HG03280 (cell line): ENCODE measurements at regions not wholly inside any gene's neighbourhood (a gene's known extent, or its start where the extent isn't known, plus 50 kb on each side); places are given as distances from the start of the nearest gene placed in this dataset.
A peak's percentile ranks its signal among the peaks of the same experiment; 100 is the strongest.

Experiments
- ATAC-seq: cut with Tn5 transposase; IDR thresholded peaks from one replicate; pipeline ENCODE4 v1.9.1; 2021; ENCODE audit warnings: mild to moderate bottlenecking, moderate library complexity; ENCODE audit not compliant: unreplicated experiment

- no peak for ATAC-seq
These were observed 124.0 kb upstream of the STT3B start for GRCh38 chr3:31408720-31409119.

GRCh38 chr3:31409389-31409788 lies 123.3 kb upstream of the STT3B start:
- no peak for ATAC-seq

GRCh38 chr3:31409866-31410265 lies 122.9 kb upstream of the STT3B start:
- no peak for ATAC-seq

GRCh38 chr3:31410411-31410810 lies 122.3 kb upstream of the STT3B start:
- no peak for ATAC-seq

DNA sequence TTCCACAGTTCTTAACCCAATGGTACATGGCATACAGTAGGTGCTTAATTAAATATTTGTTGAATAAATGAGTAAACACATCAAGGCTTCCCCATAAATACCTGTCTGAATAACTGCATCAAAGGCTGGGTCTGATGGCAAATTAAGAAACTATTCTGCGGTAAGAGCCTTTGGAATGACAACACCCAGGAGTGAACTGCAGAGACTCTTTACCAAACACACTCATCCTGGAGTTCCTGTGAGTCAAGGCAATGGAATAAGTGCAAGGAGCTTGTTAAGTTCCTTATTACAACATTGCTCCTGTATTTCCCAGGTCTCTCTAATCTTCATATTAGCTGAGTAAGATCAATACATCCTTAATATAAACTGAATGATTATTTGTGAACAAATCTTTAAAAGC lies 119.9 kb upstream of the STT3B start:
- ATAC-seq, result no peak

GRCh38 chr3:31413515-31413914 lies 119.2 kb upstream of the STT3B start:
- no peak for ATAC-seq

DNA sequence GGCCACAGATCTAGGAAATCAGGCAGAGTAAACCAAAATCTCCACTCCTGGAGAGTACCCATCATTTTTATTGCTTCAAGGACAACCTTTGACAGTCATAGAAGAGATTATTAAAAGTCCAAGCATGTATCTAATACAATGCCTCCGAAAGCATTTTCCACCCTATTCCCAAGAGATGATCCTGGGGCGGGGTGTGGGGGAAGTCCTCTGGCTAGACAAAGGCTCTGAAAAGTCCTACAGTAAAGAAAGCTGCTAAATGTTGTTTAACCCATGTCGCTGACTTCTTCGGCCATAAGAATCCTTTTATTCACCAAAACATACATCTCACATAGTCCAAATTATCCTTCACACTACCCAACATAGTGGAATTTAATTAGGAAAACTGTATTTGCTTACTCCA lies 115.7 kb upstream of the STT3B start:
- no peak for ATAC-seq

DNA sequence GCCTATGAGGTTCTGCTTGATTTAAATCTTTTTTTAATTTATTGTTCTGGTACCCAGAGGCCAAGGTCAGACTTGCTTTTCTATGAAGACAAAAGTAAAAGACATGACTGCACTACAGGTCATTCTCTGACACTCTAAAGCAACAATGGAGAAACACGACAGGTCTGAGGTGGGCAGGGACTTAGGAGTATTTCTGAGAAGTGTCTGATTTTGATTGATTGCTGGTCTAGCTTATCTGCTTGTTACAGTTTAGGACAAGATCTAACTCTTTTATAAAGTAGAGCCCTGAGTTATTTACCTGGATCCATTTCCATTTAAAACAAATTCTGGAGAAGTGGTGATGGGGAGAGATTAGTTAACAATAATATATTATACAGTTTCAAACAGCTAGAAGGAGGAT lies 115.2 kb upstream of the STT3B start:
- no peak for ATAC-seq

DNA sequence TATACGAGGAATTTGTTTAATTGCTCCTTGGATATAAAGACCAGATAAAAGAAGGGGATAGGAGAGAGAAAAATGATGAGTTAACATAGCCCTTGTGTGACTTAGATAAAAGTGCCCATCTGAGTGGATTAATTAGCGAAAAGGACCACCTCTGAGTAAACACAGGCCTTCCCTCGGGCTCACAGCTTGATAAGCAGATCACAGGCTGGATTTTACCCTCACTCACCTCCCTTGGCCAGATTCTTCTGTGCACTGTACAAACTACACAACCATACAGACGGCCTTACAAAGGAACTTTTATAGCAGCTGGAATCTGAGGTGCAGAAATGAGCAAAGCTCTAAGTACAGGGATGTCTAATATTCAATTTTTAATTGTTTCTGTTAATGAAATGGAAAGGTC lies 112.4 kb upstream of the STT3B start:
- ATAC-seq, result no peak

- peak; percentile 58 for ATAC-seq
These were observed 111.2 kb upstream of the STT3B start for GRCh38 chr3:31421314-31422048.

DNA sequence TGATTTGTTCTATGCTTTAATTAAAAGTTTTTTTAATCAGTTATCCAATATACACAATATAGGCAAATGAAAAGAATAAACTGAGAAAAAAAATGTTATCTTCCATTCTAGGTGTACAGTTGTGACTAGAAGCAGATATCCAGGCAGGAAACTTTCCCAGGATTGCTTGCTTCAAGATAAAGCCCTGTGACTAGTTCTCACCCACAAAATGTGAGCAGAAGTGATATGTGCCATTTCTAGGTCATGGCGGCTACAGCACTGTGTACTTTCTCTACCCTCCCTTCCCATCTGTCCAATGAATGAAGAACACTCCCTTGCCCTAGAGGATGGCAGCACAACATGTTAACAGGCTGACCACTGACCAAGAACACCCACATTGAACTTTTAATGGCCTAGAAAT lies 110.5 kb upstream of the STT3B start:
- no peak for ATAC-seq

DNA sequence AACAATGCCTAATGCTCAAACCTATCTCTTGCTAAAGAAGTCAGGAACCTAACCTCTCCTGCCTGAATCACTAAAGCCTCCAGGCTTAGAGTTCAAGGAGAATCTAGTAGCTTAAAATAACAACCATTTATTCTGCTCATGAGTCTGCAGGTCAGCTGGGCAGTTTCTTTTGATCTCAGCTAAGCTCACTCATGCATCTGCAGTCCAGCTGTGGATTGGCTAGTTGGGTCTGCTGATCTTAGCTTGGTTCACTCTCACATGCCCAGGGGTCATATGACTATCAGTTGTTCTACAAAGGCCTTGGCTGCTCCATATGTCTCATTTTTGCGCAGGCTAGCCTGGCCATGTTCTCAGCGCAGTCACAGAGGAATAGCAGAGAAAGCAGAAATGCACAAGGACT lies 109.2 kb upstream of the STT3B start:
- no peak for ATAC-seq

DNA sequence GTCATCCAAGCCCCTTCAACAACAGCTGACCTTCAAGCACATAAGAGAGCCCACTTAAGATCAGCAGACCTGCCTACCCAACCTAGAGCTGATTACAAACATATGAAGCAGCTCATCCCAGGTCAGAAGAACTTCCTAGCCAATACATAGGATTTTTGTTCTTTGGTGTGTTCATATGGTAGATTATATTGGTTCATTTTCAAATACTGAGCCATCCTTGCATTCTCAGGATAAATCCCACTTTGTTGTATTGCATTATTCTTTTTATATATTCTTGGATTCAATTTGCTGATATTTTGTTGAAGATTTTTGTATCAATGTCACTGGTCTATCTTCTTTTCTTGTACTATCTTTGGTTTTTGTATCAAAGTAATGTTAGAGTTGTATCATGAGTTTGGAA lies 107.3 kb upstream of the STT3B start:
- no peak for ATAC-seq

GRCh38 chr3:31427623-31428022 lies 105.1 kb upstream of the STT3B start:
- no peak for ATAC-seq

DNA sequence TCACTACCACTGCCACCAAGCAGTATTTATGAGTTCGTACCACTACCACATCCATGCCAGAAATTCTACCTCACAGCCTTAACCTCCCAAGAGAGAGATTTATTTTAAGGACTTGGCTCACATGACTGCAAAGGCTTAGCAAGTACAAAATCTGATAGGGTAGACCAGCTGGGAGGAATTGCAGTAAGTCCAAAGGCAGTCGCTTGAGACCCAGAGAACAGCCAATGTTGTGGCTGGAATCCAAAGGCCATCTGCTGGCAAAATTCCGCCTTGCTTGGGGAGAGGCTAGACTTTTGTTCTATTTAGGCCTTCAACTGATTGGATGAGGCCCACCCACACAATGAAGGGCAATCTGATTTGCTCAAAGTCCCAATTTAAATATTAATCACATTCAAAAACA lies 101.4 kb upstream of the STT3B start:
- no peak for ATAC-seq

DNA sequence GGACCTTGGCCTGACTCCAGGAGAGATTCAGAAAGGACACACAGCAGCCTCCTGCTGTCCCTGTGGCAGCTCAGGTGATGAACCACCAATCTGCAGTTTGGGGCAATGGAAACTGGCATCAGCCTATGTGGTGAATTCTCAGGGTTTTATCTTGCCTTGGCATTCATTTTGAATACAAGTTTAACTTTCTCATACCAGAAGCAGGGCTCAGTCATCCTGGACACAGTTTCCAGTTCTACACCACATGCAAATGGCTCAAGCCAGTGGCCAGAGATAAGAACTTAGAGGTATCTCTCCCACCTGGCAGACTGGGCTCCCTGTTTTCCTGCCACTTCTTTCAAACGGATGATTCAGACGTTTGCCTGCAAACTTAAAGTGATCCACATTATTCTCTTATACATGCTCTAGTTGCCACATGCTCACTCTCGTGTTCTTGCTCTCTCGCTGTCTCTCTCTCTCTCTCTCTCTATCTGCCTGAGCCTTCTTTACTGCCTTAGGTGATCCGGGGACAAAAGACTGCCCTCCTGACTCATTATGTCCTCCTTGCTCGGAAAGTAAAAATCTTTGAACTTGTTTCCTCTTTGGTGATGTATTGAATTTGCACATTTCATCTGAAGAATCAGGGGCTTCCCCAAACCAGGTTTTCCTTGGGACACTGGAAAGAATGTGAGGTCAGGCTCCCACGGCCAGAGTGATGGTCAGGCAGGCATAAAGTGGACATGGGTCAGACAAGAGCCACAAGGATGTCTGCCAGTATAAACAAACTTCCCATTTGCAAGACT lies 99.6 kb upstream of the STT3B start:
- ATAC-seq, result peak; percentile 25

DNA sequence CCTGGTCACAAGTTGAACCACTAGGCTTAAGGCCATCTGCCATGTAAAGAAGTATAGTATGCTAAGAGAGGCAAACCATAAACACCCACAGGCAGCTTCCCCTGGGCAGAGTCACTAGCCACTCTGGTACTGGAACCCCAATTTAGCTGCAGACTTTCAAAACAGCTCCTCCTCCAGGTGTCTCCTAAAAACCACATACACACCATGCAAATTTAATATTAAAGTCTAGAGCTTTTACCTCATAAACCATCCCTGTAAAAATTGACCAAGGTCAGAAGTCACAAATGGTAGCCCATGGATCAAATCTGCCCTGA lies 99.1 kb upstream of the STT3B start:
- ATAC-seq, result peak; percentile 59

DNA sequence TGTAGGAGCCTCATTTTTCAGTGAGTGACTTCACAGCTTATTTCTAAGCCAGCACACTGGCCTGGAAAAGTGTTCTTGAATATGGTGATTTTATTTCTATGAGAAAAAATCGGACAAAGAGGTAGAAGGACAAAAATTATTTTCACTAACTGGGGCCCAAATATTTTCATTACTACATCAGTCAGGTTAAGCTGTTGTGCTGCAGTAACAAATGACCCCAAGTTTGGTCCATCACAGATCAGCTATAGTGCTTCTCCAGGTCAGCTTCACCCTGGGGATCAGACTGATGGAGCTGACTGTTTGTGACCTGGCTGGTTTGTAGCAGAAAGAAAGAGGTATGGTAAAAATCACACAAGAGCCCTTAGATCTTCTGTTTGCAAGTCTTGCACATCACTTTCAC lies 97.9 kb upstream of the STT3B start:
- ATAC-seq, result no peak

- ATAC-seq, result no peak
These were observed 95.9 kb upstream of the STT3B start for GRCh38 chr3:31436830-31437229.

GRCh38 chr3:31438742-31439141 lies 94.0 kb upstream of the STT3B start:
- ATAC-seq, result no peak

DNA sequence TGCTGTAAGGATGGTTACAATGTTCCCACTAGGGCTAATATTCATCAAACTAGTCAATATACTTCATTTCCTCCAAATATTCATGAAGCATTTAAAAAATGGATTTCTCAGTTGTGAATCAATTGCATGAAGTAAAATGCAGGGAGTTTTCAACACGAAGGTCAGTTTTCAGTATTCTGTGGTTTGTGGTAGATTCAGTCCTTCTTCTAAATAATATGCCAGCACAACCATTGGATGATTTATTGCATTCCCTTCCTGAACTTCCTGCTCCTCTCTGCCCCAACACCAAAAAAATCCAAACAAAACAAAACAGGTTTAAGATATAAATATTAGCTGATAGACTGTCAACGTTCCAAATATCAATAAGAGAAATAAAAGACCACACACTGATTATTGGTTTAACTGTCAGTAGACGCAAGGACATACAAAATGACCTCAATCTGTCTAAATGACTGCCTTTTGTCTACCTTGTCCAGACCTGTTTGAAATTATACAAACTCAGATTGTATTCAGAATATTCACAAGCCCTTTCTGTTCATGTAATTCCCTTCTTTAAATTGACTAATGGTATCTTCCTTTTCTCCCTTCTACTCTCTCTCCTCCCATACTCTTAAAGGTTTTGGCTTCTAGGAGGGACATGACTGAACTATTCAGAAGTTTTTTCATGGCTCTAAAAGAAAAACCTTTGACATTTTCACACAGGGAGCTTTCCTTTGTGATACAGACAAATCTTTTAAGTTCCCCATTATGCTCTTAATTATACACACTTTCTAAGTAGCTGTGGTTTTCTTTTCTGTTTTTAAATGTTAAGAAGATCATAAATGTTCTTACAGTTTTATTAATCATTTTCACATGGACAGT lies 92.6 kb upstream of the STT3B start:
- ATAC-seq, result no peak

DNA sequence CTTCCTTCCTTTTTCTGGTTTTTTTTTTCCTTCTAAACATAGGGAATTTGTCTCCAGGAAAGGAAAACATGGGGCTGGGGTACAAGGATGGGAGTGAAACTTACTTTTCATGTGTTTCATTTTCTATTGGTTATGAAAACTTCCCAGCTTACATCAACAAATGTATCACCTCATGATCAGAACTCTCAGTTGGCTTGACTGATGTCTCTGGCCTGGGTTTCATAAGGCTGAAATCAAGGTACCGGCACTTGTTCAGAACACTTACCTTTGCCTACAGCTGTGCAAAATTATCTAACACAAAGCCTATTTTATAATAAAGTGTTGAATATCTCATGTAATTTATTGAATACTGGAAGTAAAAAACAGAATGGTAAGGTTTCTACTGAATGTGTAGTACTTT lies 91.8 kb upstream of the STT3B start:
- no peak for ATAC-seq
